ENCODE measurements at regions not wholly inside any gene's neighbourhood (a gene's known extent, or its start where the extent isn't known, plus 50 kb on each side); places are given as distances from the start of the nearest gene placed in this dataset.
"Not testable (repeated sequence)": the region's sequence is repeated elsewhere in the genome, so short reads cannot be mapped to it uniquely, and the experiment has no call there.

GRCh38 chr5:85452322-85453025 is 1067.8 kb upstream of the EDIL3 start:
- Histone ChIP-seq H3K27ac (no peak overlapping the region), H3K9me3 (no peaks in the 10 kb centered on the region), H3K27me3 (no peaks in the 10 kb centered on the region), H3K4me3 (no peak overlapping the region), H3K36me3 (no peaks in the 10 kb centered on the region), H3K4me1 (no peaks in the 10 kb centered on the region)
- intact Hi-C loops (cut with DNase I): no loop called here
- no peak for DNase-seq (ENCODE audit: low spot score in 2 of 2)
- no peak for TF ChIP-seq CTCF (IDR thresholded peaks at IDR 0.05)

GRCh38 chr5:85453026-85453349 is 1068.3 kb upstream of the EDIL3 start:
- Histone ChIP-seq H3K4me3 (no peak overlapping the region), H3K4me1 (no peaks in the 10 kb centered on the region), H3K36me3 (no peaks in the 10 kb centered on the region), H3K27ac (no peak overlapping the region), H3K9me3 (no peaks in the 10 kb centered on the region), H3K27me3 (no peaks in the 10 kb centered on the region)
- intact Hi-C loops (cut with DNase I): no loop called here
- no peak for TF ChIP-seq CTCF (IDR thresholded peaks at IDR 0.05)
- no peak for DNase-seq (ENCODE audit: low spot score in 2 of 2)

- H3K4me3 ChIP-seq: no peak overlapping the region
- no peak for DNase-seq (ENCODE audit: low spot score in 2 of 2)
- H3K27ac ChIP-seq: no peak overlapping the region
- no peaks in the 10 kb centered on the region for H3K27me3 ChIP-seq
- no peak for TF ChIP-seq CTCF (IDR thresholded peaks at IDR 0.05)
- H3K36me3 ChIP-seq: no peaks in the 10 kb centered on the region
- intact Hi-C loops (cut with DNase I): no loop called here
- no peaks in the 10 kb centered on the region for H3K9me3 ChIP-seq
- H3K4me1 ChIP-seq: no peaks in the 10 kb centered on the region
Measured at GRCh38 chr5:85458319-85458718, 1073.6 kb upstream of the EDIL3 start.

- Histone ChIP-seq H3K27ac (no peak overlapping the region), H3K36me3 (no peaks in the 10 kb centered on the region), H3K4me3 (no peak overlapping the region), H3K27me3 (no peaks in the 10 kb centered on the region), H3K4me1 (no peaks in the 10 kb centered on the region), H3K9me3 (peaks cover 0 to 3% of the 10 kb centered on the region in 2 donors)
- no peak for TF ChIP-seq CTCF (IDR thresholded peaks at IDR 0.05)
- DNase-seq (ENCODE audit: low spot score in 2 of 2): no peak
- intact Hi-C loops (cut with DNase I): no loop called here
Measured at GRCh38 chr5:85462957-85463356, 1078.3 kb upstream of the EDIL3 start.

- Histone ChIP-seq H3K9me3 (peaks cover 0 to 3% of the 10 kb centered on the region in 2 donors), H3K4me3 (no peak overlapping the region), H3K27me3 (no peaks in the 10 kb centered on the region), H3K36me3 (no peaks in the 10 kb centered on the region), H3K4me1 (no peaks in the 10 kb centered on the region), H3K27ac (no peak overlapping the region)
- intact Hi-C loops (cut with DNase I): no loop called here
- no peak for DNase-seq (ENCODE audit: low spot score in 2 of 2)
- no peak for TF ChIP-seq CTCF (IDR thresholded peaks at IDR 0.05)
Measured at GRCh38 chr5:85466423-85466822, 1081.7 kb upstream of the EDIL3 start.

GRCh38 chr5:85472749-85473148 is 1088.1 kb upstream of the EDIL3 start:
- Histone ChIP-seq H3K27ac (no peak overlapping the region), H3K4me1 (no peaks in the 10 kb centered on the region), H3K36me3 (no peaks in the 10 kb centered on the region), H3K9me3 (peaks cover 0 to 2% of the 10 kb centered on the region in 2 donors), H3K27me3 (no peaks in the 10 kb centered on the region), H3K4me3 (no peak overlapping the region)
- TF ChIP-seq CTCF (IDR thresholded peaks at IDR 0.05): no peak
- no peak for DNase-seq (ENCODE audit: low spot score in 2 of 2)
- intact Hi-C loops (cut with DNase I): no loop called here

- intact Hi-C loops (cut with DNase I); H3K27ac ChIP-seq; H3K9me3 ChIP-seq; H3K4me1 ChIP-seq; H3K27me3 ChIP-seq; DNase-seq (ENCODE audit: low spot score in 2 of 2); H3K36me3 ChIP-seq; H3K4me3 ChIP-seq: not testable (repeated sequence)
Measured at GRCh38 chr5:85475151-85475550, 1090.5 kb upstream of the EDIL3 start.

All from ascending aorta (tissue), 2 donors.